T-helper 2 cell treated with Interferon-gamma antibody and Interleukin-4, amounts not matched to agents 5 μg/mL and 100 μg/mL, for 36 hours (primary cell): ENCODE measurements at regions not wholly inside any gene's neighbourhood (a gene's known extent, or its start where the extent isn't known, plus 50 kb on each side); places are given as distances from the start of the nearest gene placed in this dataset.

Experiments used
- DNase-seq: peaks from one replicate; pipeline ENCODE4 v3.0.0; 2021; ENCODE audit warnings: low spot score
- H3K27ac Mint-ChIP-seq: one replicate; pipeline ENCODE4 v1.8.0; 2021; ENCODE audit warnings: mild to moderate bottlenecking, mixed read lengths
- H3K27me3 Mint-ChIP-seq: one replicate; pipeline ENCODE4 v1.8.0; 2021; ENCODE audit warnings: low read depth, mixed read lengths
- H3K36me3 Mint-ChIP-seq: one replicate; pipeline ENCODE4 v1.8.0; 2021; ENCODE audit warnings: low read depth, mixed read lengths
- H3K4me1 Mint-ChIP-seq: one replicate; pipeline ENCODE4 v1.8.0; 2021; ENCODE audit warnings: low read depth, mixed read lengths
- H3K4me3 Mint-ChIP-seq: one replicate; pipeline ENCODE4 v1.8.0; 2022; ENCODE audit warnings: mild to moderate bottlenecking, moderate library complexity, mixed read lengths
- H3K9me3 Mint-ChIP-seq: one replicate; pipeline ENCODE4 v1.8.0; 2021; ENCODE audit warnings: mixed read lengths

DNA sequence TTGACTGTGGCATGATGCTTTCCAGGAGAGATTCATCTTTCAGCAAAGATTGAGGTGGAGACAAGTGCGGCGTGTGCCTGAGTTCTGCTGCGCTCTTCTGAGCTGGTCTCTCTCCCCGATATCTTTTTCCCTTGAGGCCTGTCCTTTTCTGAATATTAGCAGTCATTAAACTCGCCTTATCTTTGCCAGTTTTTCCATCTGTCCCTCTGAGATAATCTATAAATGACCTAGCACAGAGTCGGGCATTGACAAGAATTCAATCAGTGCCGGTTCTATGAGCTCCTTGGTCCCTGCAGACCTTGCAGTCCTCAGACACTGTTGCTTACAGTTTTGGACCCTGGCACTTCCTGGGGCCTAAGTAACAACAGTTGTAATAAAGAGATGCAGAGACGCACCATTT lies 89.7 kb upstream of the IKZF1 start:
- no peaks in the 10 kb centered on the region for H3K27me3 Mint-ChIP-seq
- H3K27ac Mint-ChIP-seq = peak overlapping the region; percentile 54
- no peak overlapping the region for H3K4me3 Mint-ChIP-seq
- DNase-seq = no peak
- peaks cover 76% of the 10 kb centered on the region for H3K4me1 Mint-ChIP-seq
- H3K9me3 Mint-ChIP-seq = no peaks in the 10 kb centered on the region
- peaks cover 5% of the 10 kb centered on the region for H3K36me3 Mint-ChIP-seq

- Mint-ChIP-seq H3K27ac (peak overlapping the region; percentile 85), H3K4me1 (peaks cover 80% of the 10 kb centered on the region), H3K4me3 (peak overlapping the region; percentile 12), H3K9me3 (no peaks in the 10 kb centered on the region), H3K36me3 (peaks cover 5% of the 10 kb centered on the region), H3K27me3 (no peaks in the 10 kb centered on the region)
- DNase-seq = no peak
Observed at GRCh38 chr7:50214126-50214670, 90.3 kb upstream of the IKZF1 start.

DNA sequence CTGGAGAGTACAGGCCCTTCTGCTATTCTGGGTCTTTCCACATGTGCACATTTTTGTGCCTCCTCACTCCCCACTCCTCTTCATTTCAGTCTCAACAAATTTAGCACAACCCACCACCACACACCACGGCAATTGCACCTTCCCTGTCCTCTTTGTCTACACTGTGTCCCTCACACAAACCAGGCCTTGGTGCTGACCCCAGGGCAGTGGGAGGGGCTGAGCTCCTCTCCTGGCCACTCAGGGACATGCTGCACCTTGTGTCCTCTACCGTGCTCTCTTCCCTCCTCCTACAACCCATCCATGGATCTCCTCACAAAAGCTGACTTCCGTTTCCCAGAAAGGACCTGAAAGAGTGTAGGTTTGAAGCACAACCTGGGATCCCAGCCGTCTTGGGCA lies 90.9 kb upstream of the IKZF1 start:
- Mint-ChIP-seq H3K4me1 (peaks cover 81% of the 10 kb centered on the region), H3K9me3 (no peaks in the 10 kb centered on the region), H3K27ac (peak overlapping the region; percentile 85), H3K4me3 (peak overlapping the region; percentile 12), H3K36me3 (peaks cover 3% of the 10 kb centered on the region), H3K27me3 (no peaks in the 10 kb centered on the region)
- no peak for DNase-seq

DNA sequence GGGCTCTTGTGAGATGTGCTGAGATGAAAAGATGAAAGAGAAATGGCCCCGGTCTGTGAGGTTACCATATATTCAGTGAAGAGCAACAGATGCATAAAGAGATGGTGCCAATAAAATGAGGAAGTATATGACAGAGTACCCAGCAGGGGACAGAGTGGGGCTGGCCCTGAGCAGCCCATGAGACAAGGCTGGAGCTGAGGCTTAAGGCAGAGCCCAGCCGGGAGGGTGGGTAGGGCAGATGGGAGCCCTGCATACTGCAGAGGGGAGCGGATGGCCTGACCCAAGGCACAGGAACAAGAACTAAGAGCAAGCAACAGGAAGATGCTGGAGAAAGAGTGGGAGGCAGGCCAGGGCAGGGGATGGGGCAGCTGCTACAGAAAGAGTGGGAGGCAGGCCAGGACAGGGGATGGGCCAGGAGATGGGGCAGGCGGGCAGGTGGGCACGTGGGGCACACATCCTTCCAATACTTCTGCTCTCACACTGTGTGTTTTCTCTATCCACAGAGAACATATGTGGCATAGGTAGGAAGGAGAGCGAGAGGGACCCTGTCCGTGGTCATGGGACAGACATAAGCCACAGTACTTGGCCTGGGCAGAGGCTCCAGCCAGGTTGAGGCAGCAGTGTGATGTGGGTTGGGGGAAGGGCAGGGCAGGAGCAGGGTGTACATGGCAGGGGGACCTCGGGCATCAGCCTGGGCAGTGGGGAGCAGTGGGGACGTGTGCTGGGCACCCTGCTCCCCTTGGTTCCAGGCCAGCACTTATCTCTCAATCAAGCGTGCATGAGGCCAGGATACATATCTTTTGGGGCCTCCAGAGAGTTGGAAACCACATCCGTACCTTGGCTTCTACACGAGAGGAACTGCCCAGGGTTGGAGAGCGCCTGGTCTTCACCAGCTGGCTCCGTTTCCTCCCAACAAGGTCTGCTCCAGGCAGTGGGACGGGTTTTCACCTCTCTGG lies 91.6 kb upstream of the IKZF1 start:
- H3K4me3 Mint-ChIP-seq = peak overlapping the region; percentile 12
- H3K27me3 Mint-ChIP-seq = no peaks in the 10 kb centered on the region
- peak overlapping the region; percentile 85 for H3K27ac Mint-ChIP-seq
- H3K9me3 Mint-ChIP-seq = no peaks in the 10 kb centered on the region
- H3K4me1 Mint-ChIP-seq = peaks cover 85% of the 10 kb centered on the region
- H3K36me3 Mint-ChIP-seq = peaks cover 3% of the 10 kb centered on the region
- peak; percentile 32 for DNase-seq

DNA sequence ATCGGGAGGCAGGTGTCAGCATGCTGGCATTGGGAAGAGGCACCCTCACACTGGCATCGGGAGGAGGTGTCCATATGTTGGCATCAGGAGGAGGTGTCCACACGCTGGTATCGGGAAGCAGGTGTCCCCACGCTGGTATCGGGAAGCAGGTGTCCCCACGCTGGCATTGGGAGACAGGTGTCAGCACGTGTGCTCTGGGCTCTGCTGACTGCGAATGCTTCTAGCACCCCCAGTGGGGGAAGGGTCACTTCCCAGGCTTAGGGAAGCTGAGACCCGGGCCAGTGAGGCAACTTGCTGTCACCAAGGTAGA lies 92.5 kb upstream of the IKZF1 start:
- Mint-ChIP-seq H3K27ac (peak overlapping the region; percentile 85), H3K36me3 (peaks cover 5% of the 10 kb centered on the region), H3K4me1 (peaks cover 87% of the 10 kb centered on the region)

GRCh38 chr7:50211130-50212015 lies 93.1 kb upstream of the IKZF1 start:
- H3K4me3 Mint-ChIP-seq = peak overlapping the region; percentile 61
- no peaks in the 10 kb centered on the region for H3K9me3 Mint-ChIP-seq
- H3K36me3 Mint-ChIP-seq = peaks cover 5% of the 10 kb centered on the region
- DNase-seq = no peak
- H3K27ac Mint-ChIP-seq = peak overlapping the region; percentile 83
- H3K4me1 Mint-ChIP-seq = peaks cover 90% of the 10 kb centered on the region
- H3K27me3 Mint-ChIP-seq = no peaks in the 10 kb centered on the region

More for the DNA sequence above, 92.5 kb upstream of the IKZF1 start:
- Mint-ChIP-seq H3K27me3 (no peaks in the 10 kb centered on the region), H3K9me3 (no peaks in the 10 kb centered on the region), H3K4me3 (peak overlapping the region; percentile 61)
- no peak for DNase-seq

- Mint-ChIP-seq H3K36me3 (peaks cover 5% of the 10 kb centered on the region), H3K27ac (peak overlapping the region; percentile 83), H3K4me3 (peak overlapping the region; percentile 61), H3K9me3 (no peaks in the 10 kb centered on the region), H3K4me1 (peaks cover 90% of the 10 kb centered on the region), H3K27me3 (no peaks in the 10 kb centered on the region)
- DNase-seq = peak; percentile 77
Observed at GRCh38 chr7:50210706-50211115, 93.8 kb upstream of the IKZF1 start.

GRCh38 chr7:50209461-50210135 lies 94.9 kb upstream of the IKZF1 start:
- Mint-ChIP-seq H3K4me3 (peak overlapping the region; percentile 61), H3K9me3 (no peaks in the 10 kb centered on the region), H3K27me3 (no peaks in the 10 kb centered on the region), H3K4me1 (peaks cover 91% of the 10 kb centered on the region), H3K27ac (peak overlapping the region; percentile 83), H3K36me3 (peaks cover 3% of the 10 kb centered on the region)
- DNase-seq = peak; percentile 67

GRCh38 chr7:50208378-50208982 lies 96.0 kb upstream of the IKZF1 start:
- peak overlapping the region; percentile 41 for H3K4me3 Mint-ChIP-seq
- no peaks in the 10 kb centered on the region for H3K9me3 Mint-ChIP-seq
- H3K27me3 Mint-ChIP-seq = no peaks in the 10 kb centered on the region
- peaks cover 91% of the 10 kb centered on the region for H3K4me1 Mint-ChIP-seq
- peak; percentile 56 for DNase-seq
- H3K36me3 Mint-ChIP-seq = peaks cover 2% of the 10 kb centered on the region
- peak overlapping the region; percentile 88 for H3K27ac Mint-ChIP-seq

- Mint-ChIP-seq H3K4me1 (peaks cover 91% of the 10 kb centered on the region), H3K27me3 (no peaks in the 10 kb centered on the region), H3K36me3 (peaks cover 2% of the 10 kb centered on the region), H3K9me3 (no peaks in the 10 kb centered on the region), H3K27ac (peak overlapping the region; percentile 88), H3K4me3 (peak overlapping the region; percentile 50)
- DNase-seq = no peak
Observed at GRCh38 chr7:50207686-50208255, 96.7 kb upstream of the IKZF1 start.

DNA sequence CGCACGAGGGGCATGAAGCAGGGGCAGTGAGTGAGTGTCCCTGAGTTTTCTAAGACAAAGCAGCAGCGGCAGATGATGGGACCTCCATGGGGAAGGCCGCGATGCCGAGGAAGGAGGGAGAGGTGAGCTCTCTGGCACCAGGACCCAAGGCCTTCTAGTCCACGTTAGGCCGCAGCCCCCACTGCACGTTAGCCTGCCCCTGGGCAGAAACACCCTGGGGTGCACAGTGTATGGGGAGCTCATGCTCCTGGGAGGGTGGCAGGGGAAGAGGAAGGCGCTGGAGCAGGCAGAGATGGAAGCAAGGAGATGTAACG lies 97.3 kb upstream of the IKZF1 start:
- DNase-seq = no peak
- Mint-ChIP-seq H3K27ac (peak overlapping the region; percentile 88), H3K9me3 (no peaks in the 10 kb centered on the region), H3K4me1 (peaks cover 91% of the 10 kb centered on the region), H3K36me3 (peaks cover 2% of the 10 kb centered on the region), H3K4me3 (peak overlapping the region; percentile 50), H3K27me3 (no peaks in the 10 kb centered on the region)

DNA sequence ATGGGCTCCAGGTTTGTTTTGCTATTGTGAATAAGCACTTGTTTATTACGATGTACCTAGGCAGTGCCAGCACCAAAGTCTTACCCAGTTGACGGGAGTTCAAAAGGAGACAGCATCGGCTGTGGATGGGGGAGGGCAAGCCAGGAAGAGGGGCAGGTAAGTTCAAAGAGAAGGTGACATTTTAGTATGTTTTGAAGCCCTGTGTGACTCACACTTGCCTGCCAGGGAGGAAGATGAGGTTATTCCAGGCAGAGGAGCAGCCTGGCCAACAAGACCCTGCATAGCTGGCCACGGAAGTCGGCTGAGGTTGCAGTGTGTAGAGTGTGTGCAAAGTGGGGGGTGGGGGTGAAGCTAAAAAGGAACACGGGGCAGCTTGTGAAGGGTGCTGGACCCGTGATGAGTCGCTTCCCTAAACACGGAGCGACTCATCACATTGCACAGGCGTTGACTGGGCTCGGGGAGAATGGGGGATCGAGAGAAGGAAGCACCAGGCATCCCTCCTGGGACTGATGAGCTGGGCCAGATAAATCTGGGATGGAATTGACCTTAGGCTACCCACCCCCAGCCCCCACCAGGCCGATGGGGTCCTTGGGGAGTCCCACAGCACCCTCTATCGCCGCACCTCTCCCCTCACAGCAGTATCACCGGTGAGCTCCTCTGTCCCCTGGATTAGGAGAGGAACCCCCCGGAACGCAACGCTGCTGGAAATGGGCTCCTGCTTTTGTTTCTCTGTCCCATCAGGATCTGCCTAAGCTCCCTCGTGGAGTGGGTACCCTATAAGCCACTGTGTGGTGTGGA lies 97.9 kb upstream of the IKZF1 start:
- Mint-ChIP-seq H3K36me3 (peaks cover 2% of the 10 kb centered on the region), H3K9me3 (no peaks in the 10 kb centered on the region), H3K27me3 (no peaks in the 10 kb centered on the region), H3K4me1 (peaks cover 91% of the 10 kb centered on the region), H3K27ac (peak overlapping the region; percentile 88), H3K4me3 (peak overlapping the region; percentile 57)
- peak; percentile 63 for DNase-seq
